GM21737 (cell line): ENCODE measurements at regions not wholly inside any gene's neighbourhood (a gene's known extent, or its start where the extent isn't known, plus 50 kb on each side); places are given as distances from the start of the nearest gene placed in this dataset.
"Not testable (repeated sequence)": the region's sequence is repeated elsewhere in the genome, so short reads cannot be mapped to it uniquely, and the experiment has no call there.

Experiments
- ATAC-seq: cut with Tn5 transposase; IDR thresholded peaks from one replicate; pipeline ENCODE4 v1.9.1; 2021; ENCODE audit warnings: mild to moderate bottlenecking, moderate library complexity; ENCODE audit not compliant: unreplicated experiment

DNA sequence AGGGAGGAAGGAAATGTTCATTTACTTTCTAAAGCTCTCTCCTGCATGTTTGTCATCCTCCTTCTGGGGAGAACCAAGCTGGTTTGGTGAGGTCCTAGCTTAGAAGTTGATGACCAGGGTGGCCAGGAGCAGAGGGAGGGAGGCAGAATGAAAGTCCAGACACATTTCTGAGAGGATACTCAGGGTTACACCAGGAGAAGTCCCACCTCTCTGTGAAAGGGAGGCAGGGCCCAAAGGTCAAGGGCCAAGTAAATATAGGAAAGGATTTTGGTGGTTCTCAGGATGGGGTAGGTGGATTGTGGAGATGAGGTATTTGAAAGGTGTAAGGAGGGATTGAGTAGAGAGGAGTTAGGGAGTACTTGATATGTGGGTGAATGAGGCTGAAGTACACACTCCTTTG lies 58.0 kb upstream of the FBXO11 start:
- ATAC-seq: no peak

DNA sequence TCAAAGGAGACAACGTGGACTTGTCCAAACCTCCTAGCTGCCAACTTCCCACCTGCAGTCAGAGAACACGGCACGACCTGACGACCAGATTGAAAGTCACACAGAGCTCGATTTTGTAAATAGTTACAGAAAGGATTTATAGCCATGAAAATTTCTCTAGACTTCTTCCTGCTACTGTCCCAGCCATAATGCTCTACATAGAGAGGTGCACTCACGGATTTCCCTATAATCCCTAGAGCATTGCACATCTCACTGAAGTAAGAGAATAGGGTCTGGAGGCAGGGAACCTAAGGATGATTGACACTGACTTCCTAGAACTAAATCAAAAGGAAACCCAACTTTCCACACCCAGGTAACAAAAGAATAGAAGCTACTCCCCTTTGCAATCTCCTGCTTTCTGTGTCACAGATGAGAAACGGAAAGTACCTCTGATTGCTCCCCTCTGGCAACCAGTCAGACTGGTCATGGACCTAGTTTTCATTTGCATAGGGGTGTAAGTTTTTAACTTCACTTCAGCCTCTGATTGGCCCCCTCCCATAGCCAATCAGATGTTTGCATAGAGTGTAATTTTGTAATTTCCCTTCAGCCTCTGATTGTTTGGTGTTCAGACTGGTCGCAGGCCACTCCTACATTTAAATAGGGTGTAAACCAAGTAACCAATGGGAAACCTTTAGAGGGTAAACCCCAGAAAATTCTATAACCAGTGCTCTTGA lies 58.6 kb upstream of the FBXO11 start:
- no peak for ATAC-seq

DNA sequence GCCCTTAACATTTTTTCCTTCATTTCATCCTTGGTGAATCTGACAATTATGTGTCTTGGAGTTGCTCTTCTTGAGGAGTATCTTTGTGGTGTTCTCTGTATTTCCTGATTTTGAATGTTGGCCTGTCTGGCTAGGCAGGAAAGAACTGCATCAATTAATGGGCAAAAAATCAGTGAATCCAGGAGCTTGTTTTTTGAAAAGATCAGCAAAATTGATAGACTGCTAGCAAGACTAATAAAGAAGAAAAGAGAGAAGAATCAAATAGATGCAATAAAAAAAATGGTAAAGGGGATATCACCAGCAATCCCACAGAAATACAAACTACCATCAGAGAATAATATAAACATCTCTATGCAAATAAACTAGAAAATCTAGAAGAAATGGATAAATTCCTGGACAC lies 70.4 kb upstream of the FBXO11 start:
- not testable (repeated sequence) for ATAC-seq

DNA sequence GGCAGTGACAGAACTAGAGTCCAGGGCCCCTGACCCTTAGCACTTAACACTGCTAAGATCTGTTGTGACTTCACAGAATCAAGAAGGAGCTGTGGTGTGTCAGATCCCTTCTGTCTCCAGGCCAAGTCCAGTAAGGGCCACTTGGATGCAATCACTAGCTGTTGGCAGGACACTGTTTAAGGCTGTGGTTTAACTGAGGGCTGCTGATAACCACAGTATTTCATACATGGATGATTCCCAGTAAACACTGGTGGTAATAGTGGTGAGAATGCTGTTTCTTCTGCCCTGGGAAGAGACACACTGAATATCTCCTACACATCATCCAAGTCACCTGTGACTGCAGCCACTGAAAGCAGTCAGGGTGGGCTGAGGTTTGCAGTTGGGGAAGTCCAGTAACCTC lies 77.7 kb upstream of the FBXO11 start:
- no peak for ATAC-seq

DNA sequence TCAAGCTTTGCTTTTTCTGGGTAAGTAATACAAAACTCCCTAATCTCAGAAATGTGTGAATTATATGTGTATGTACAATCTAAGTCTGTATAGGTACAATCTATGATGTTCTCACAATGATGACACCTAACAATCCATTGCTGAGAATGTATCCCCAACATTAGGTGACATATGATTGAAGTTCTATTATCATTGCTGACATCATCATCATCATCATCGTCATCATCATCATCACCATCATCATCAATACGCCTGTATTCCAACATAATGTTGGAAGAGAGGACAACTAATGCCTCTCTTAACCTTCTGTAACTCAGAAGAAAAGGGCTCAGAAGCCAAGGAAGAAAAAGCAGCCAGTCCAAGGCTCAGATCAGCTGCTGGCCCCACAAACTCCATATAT lies 84.2 kb upstream of the FBXO11 start:
- ATAC-seq: no peak

DNA sequence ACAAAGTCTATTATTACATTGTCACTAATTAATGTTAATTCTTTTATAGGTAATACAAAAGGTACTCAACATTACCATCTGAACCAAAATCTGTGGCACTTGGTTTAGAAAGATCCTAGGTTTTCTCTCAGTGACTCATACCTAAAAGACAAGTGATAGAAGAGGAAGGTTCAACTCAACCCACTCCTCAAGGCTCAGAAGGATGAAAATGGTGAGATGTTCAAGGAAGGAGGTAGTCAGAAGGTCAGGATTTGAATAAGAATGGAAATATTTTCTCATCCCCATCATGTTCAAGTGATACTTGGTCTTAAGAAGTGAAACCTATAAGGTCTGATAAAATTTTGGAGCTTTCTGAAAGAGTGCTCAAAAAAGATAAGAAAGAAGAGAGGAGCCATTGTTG lies 86.4 kb upstream of the FBXO11 start:
- ATAC-seq: no peak

DNA sequence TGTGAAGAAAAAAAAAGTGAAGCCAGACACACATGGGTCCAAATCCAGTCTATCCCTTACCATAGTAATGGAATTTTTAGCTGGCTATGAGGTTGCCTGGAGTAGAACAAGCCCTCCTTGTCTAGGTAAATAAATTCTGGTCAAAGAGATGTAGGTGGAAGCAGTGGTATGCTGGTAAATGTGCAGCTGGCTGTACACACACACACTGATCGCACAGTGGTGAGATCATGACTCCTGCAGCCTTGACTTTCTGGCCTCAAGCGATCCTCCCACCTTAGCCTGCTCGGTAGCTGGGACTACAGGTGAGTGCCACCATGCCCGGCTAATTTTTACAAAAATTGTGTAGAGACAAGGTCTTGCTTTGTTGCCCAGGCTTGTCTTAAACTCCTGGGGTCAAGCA lies 90.5 kb upstream of the FBXO11 start:
- no peak for ATAC-seq

DNA sequence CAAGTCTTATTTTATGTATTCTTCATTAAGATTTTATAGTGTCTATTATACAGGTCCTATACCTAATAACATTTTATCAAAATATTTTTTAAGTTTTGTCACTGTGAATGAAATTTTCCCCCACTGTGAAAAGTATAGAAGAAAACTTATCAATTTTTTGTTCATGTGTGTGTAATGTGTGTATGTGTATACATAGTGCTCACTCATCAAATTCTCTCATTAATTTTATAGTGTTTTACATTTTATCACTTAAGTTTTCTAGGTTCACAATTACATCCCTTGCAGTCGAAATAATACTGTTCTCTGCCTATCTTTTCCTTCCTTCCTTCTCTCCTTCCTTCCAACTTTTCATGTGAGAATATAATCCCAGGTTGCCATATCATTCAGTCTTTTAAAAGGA lies 93.2 kb upstream of the FBXO11 start:
- ATAC-seq: no peak

DNA sequence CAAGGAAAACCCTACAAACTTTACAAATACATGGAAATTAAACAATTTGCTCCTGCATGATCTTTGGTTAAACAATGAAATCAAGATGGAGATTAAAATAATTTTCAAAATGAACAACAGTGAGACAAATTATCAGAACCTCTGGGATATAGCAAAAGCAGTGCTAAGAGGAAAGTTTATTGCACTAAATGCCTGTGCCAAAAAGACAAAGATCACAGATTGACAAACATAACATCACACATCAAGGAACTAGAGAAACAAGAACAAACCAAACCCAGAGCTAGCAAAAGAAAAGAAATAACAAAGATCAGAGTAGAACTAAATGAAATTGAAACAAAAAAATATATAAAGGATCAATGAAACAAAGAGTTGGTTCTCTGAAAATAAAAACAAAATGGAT lies 95.2 kb upstream of the FBXO11 start:
- ATAC-seq: no peak

DNA sequence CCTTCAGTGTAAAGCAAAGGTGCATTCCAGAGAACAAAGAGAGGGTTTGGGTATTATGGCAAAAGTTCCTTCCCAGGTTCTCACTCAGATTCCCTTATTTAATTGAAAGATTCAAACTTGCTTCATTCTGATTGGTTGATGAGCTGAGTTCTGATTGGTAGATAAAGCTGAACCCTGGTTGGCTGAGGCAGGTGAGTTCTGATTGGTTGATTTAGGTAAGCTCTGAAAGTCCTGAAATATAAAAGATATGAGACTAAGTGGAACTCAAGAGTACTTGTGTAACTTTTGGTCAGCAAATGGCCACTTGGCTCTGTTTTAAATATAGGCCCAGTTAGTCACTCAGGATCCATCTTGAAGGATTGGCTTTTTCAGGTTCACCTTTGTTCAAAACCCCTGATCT lies 99.8 kb upstream of the FBXO11 start:
- ATAC-seq: no peak

DNA sequence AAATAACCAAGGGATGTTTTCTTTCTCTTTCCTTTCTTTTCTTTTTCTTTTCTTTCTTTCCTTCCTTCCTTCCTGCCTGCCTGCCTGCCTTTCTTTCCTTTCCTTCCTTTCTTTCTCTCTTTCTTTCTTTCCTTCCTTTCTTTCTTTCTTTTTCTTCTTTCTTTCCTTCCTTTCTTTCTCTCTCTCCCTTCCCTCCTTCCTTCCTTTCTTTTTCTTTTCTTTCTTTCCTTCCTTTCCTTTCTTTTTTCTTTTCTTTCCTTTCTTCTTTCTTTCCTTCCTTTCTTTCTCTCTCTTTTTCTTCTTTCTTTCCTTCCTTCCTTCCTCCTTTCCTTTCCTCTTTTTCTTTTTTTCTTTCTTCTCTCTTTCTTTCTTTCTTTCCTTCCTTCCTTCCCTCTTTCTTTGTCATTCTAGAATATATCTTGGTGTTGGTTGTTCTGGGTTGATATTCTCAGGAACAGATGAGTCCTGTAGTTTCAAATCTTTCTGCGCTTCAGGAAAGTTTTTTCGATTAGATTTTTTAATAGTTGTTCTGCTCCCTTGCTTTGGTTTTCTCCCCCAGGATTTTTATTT lies 101.5 kb upstream of the FBXO11 start:
- no peak for ATAC-seq

DNA sequence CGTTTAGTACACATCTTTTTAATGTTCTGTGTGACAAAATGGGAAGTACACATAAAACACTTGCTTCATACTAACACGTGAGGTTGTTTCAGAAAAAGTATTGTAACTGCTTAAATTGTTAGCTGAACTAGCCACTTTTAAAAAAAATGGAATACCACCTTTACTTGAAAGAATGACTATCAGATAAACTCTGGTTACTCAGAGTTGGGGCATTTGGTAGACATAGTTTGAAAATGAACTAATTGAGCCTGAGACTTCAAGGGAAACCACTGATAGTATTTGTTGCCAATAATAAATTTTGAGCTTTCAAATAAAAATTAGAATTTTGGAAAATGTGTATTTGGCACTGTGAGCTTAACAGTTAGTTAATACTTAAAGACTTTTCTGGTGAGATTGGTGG lies 103.0 kb upstream of the FBXO11 start:
- no peak for ATAC-seq

DNA sequence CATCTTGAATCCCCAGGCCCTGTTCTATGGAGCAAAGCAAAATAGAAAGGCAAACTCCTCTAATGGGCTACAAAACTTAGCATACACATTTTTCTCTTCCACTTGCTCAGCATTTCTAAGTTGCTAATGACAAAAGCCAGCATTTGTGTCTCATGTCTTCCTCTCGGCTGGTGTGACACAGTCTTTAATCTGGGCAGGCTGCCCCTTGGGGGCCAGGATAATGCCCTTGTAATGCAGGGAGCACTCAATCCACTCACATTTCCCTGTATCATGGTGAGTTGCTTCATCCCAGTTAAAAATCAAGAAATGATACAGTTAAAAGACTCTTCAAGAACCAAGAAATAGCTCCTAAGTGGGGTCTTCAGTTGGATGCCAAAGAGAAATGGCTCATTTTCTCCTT lies 109.1 kb upstream of the FBXO11 start:
- no peak for ATAC-seq

DNA sequence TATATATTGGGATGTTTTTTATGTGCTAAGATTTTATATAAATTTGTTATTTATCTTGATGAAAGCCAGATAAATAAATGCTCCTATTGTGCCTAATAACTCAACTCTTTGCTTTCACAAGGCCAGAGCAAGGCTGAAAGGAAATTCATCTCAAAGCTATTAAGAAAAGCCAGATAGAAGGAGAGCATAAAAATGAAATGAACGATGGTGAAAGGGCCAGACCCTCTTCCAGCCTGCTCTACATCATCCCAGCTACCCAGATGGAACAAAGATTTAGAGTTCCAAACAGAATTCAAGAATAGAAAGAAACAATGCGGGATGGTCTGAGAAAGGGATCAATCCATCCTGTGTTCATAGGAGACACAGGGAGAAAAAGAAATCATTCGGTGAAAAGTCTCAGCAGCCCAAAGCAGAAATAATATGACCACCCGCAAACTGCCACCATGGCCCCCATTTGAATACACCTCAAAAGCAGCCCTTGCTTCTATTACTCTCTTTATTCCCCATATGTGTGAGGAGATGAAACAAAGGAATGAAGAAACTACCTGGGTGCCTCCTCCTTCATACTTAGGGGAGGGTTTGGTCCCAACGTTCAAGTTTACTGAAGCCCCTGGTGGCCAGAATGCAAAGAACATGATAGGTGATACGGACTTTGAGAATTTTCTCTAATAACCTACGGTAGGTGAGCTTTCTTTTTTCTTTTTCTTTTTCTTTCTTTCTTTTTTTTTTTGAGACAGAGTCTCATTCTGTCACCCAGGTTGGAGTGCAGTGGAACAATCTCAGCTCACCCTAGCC lies 110.1 kb upstream of the FBXO11 start:
- ATAC-seq: no peak

DNA sequence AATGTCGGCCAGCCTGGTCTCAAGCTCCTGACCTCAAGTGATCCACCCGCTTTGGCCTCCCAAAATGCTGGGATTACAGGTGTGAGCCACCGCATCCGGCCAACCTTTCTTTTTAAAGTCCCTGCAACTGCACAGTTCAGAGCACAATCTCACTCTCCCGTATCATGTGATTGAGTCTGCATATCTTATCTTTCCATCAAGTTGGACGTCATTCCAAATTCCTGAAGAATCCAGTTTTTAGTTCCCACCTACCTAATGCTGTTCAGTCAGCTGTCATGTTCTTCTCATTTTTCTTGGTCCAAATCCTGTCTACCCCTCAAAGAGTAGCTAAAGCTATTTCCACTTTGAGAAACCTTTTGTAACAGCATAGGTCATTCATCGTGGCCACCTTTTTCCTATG lies 110.8 kb upstream of the FBXO11 start:
- no peak for ATAC-seq

DNA sequence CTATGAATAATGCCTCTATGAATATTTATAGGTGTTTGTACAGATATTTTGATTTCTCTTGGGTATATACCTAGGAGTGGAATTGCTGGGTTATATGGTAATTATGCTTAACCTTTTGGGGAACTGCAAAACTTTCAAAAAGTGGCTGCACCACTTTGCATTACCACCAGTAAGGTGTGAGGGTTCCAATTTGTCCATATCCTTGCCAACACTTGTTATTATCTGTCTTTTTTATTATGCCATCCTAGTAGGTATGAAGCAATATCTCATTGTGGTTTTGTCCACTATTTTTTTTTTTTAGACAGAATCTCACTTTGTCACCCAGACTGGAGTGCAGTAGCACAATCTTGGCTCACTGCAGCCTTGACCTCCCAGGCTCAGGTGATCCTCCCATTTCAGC lies 112.2 kb upstream of the FBXO11 start:
- ATAC-seq: no peak

DNA sequence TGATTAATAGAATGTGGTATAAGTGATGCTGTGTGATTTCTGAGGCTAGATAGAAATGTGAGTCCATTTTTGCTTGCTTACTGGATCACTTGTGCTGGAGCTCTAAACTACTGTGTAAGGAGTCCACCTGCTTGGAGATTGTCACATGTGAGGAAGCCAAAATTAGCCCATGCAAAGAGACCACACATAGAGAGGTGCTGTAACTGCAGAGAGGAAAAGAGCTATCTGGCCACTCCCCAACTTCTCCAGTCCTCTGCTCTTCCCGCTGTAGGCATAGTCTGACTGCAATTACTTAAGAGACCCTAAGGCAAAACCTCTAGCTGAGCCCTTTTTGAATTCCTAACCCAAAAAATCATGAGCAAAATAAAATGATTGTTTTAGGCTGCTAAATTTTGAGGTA lies 120.6 kb upstream of the FBXO11 start:
- no peak for ATAC-seq

DNA sequence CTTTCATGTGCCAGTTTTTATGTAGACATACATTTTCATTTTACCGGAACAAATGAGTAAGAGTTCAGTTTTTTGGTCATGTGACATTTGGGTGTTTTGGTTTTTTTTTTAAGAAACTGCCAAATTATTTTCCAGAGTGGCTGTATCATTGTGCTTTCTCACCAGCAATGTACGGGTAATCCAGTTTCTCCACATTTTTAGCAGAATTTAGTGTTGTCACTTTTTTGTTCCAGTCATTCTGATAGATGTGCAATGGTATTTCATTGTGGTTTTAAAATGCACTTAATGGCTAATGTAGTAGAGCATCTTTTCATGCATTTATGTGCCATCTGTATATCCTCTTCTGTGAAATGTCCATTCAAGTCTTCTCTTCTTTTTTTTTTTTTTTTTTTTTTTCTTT lies 126.5 kb upstream of the FBXO11 start:
- no peak for ATAC-seq

DNA sequence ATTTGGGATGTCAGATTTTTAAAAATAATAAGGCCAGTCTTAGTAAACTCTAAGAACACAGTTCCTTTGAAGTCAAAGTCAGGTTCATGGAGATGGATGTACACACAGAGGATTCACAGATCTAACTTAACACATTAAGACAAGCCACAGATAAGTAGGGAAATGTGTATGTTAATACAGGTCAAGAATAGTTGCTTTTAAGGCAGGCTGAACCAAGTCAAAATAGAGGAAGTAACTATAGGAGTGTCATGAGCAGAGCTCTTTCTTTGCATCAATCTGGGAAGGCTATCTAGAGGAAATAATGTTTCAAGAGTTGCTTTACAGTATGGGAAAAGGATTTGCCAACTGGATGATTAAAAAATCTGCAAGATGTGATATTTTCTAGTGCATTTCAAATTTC lies 128.0 kb upstream of the FBXO11 start:
- no peak for ATAC-seq

DNA sequence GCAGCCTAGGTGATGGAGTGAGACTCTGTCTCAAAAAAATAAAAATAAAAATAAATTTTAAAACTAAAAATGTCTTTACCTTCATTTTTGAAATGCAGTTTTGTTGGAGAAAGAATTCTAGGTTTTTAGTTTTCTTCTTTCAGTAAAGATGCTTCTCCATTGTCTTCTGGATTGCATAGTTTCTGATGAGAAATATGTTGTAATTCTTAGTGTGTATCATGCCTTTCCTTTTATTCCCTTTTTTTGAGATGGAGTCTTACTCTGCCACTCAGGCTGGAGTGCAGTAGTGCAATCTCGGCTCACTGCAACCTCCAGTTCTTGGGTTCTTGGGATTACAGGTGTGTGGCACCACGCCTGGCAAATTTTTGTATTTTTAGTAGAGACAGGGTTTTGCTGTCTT lies 130.0 kb upstream of the FBXO11 start:
- no peak for ATAC-seq

DNA sequence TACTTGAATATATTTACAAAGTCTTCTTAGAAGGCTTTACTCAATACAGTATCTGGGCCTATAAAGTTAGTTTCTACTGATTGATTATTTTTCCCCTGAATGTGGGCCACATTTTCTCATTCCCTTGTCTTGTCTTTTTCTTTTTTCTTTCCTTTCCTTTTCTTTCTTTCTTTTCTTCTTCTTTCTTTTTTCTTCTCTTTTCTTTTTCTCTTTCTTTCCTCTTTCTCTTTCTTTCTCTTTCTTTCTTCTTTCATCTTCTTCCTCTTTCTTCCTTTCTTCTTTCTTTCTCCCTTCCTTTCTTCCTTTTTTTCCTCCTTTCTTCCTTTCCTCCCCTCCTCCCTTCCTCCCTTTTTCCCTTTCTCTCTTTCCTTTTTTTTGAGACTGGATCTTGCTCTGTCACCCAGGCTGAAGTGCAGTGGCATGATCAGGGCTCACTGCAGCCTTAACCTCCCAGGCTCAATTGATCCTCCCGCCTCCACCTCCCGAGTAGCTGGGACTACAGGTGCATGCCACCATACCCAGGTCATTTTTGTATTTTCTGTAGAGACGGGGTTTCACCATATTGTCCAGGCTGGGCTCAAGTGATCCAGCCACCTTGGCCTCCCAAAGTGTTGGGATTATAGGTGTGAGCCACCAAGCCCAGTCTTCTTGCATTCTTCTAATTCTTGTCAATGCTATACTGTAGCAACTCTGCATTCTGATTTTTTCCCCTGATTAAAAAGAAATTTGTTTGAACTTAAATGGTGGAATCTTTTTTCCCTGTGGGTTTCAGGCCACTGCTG lies 133.1 kb upstream of the FBXO11 start:
- ATAC-seq: no peak
